Activated naive CD8-positive, alpha-beta T cell treated with anti-CD3 and anti-CD28 coated beads for 36 hours (primary cell): ENCODE measurements at regions not wholly inside any gene's neighbourhood (a gene's known extent, or its start where the extent isn't known, plus 50 kb on each side); places are given as distances from the start of the nearest gene placed in this dataset.

Experiments
- DNase-seq: peaks from one replicate; pipeline ENCODE4 v3.0.0; 2021
- H3K27ac Mint-ChIP-seq: one replicate; pipeline ENCODE4 v1.8.0; 2022; ENCODE audit warnings: mild to moderate bottlenecking, moderate library complexity, mixed read lengths
- H3K27me3 Mint-ChIP-seq: one replicate; pipeline ENCODE4 v1.8.0; 2022; ENCODE audit warnings: mild to moderate bottlenecking, mixed read lengths
- H3K36me3 Mint-ChIP-seq: one replicate; pipeline ENCODE4 v1.8.0; 2021; ENCODE audit warnings: mild to moderate bottlenecking, mixed read lengths
- H3K4me1 Mint-ChIP-seq: one replicate; pipeline ENCODE4 v1.8.0; 2021; ENCODE audit warnings: mixed read lengths
- H3K4me3 Mint-ChIP-seq: one replicate; pipeline ENCODE4 v1.8.0; 2022; ENCODE audit warnings: mild to moderate bottlenecking, moderate library complexity, mixed read lengths
- H3K9me3 Mint-ChIP-seq: one replicate; pipeline ENCODE4 v1.8.0; 2022; ENCODE audit warnings: mixed read lengths

GRCh38 chr6:8213995-8214394, 111.6 kb upstream of the EEF1E1 start:
- Mint-ChIP-seq H3K27ac (no peak overlapping the region), H3K4me3 (no peak overlapping the region), H3K36me3 (no peaks in the 10 kb centered on the region), H3K9me3 (no peaks in the 10 kb centered on the region), H3K4me1 (no peaks in the 10 kb centered on the region), H3K27me3 (peaks cover 26% of the 10 kb centered on the region)
- DNase-seq = no peak

GRCh38 chr6:8212720-8213434, 110.5 kb upstream of the EEF1E1 start:
- no peaks in the 10 kb centered on the region for H3K36me3 Mint-ChIP-seq
- H3K4me1 Mint-ChIP-seq = no peaks in the 10 kb centered on the region
- H3K27me3 Mint-ChIP-seq = peaks cover 23% of the 10 kb centered on the region
- H3K27ac Mint-ChIP-seq = no peak overlapping the region
- H3K9me3 Mint-ChIP-seq = no peaks in the 10 kb centered on the region
- DNase-seq = no peak
- H3K4me3 Mint-ChIP-seq = no peak overlapping the region

GRCh38 chr6:8207869-8208191, 105.5 kb upstream of the EEF1E1 start:
- H3K27ac Mint-ChIP-seq = no peak overlapping the region
- no peak for DNase-seq
- H3K27me3 Mint-ChIP-seq = peaks cover 24% of the 10 kb centered on the region
- no peak overlapping the region for H3K4me3 Mint-ChIP-seq
- H3K9me3 Mint-ChIP-seq = no peaks in the 10 kb centered on the region
- no peaks in the 10 kb centered on the region for H3K36me3 Mint-ChIP-seq
- no peaks in the 10 kb centered on the region for H3K4me1 Mint-ChIP-seq

GRCh38 chr6:8207191-8207868, 105.0 kb upstream of the EEF1E1 start:
- Mint-ChIP-seq H3K27ac (no peak overlapping the region), H3K27me3 (peaks cover 24% of the 10 kb centered on the region), H3K36me3 (no peaks in the 10 kb centered on the region), H3K9me3 (no peaks in the 10 kb centered on the region), H3K4me1 (no peaks in the 10 kb centered on the region), H3K4me3 (no peak overlapping the region)
- DNase-seq = no peak

GRCh38 chr6:8203337-8203736, 101.0 kb upstream of the EEF1E1 start:
- Mint-ChIP-seq H3K4me1 (no peaks in the 10 kb centered on the region), H3K27me3 (peaks cover 15% of the 10 kb centered on the region), H3K9me3 (no peaks in the 10 kb centered on the region), H3K27ac (no peak overlapping the region), H3K4me3 (no peak overlapping the region), H3K36me3 (no peaks in the 10 kb centered on the region)
- DNase-seq = no peak

GRCh38 chr6:8201679-8202078, 99.3 kb upstream of the EEF1E1 start:
- no peaks in the 10 kb centered on the region for H3K36me3 Mint-ChIP-seq
- H3K4me3 Mint-ChIP-seq = no peak overlapping the region
- H3K4me1 Mint-ChIP-seq = no peaks in the 10 kb centered on the region
- H3K9me3 Mint-ChIP-seq = no peaks in the 10 kb centered on the region
- H3K27ac Mint-ChIP-seq = no peak overlapping the region
- DNase-seq = no peak
- H3K27me3 Mint-ChIP-seq = peaks cover 12% of the 10 kb centered on the region

- H3K36me3 Mint-ChIP-seq = no peaks in the 10 kb centered on the region
- no peak overlapping the region for H3K27ac Mint-ChIP-seq
- H3K27me3 Mint-ChIP-seq = peaks cover 7% of the 10 kb centered on the region
- no peak for DNase-seq
- H3K9me3 Mint-ChIP-seq = no peaks in the 10 kb centered on the region
- H3K4me3 Mint-ChIP-seq = no peak overlapping the region
- no peaks in the 10 kb centered on the region for H3K4me1 Mint-ChIP-seq
Measured at GRCh38 chr6:8200255-8200654, 97.9 kb upstream of the EEF1E1 start.

GRCh38 chr6:8195714-8196102, 93.4 kb upstream of the EEF1E1 start:
- H3K36me3 Mint-ChIP-seq = no peaks in the 10 kb centered on the region
- H3K4me3 Mint-ChIP-seq = no peak overlapping the region
- DNase-seq = no peak
- peaks cover 12% of the 10 kb centered on the region for H3K27me3 Mint-ChIP-seq
- H3K9me3 Mint-ChIP-seq = no peaks in the 10 kb centered on the region
- H3K4me1 Mint-ChIP-seq = no peaks in the 10 kb centered on the region
- H3K27ac Mint-ChIP-seq = no peak overlapping the region

GRCh38 chr6:8195040-8195713, 92.8 kb upstream of the EEF1E1 start:
- Mint-ChIP-seq H3K9me3 (no peaks in the 10 kb centered on the region), H3K27ac (no peak overlapping the region), H3K36me3 (no peaks in the 10 kb centered on the region), H3K4me3 (no peak overlapping the region), H3K4me1 (no peaks in the 10 kb centered on the region), H3K27me3 (peaks cover 17% of the 10 kb centered on the region)
- no peak for DNase-seq

GRCh38 chr6:8194490-8194889, 92.1 kb upstream of the EEF1E1 start:
- Mint-ChIP-seq H3K36me3 (no peaks in the 10 kb centered on the region), H3K9me3 (no peaks in the 10 kb centered on the region), H3K27me3 (peaks cover 18% of the 10 kb centered on the region), H3K4me1 (no peaks in the 10 kb centered on the region), H3K4me3 (no peak overlapping the region), H3K27ac (no peak overlapping the region)
- DNase-seq = no peak

- peaks cover 17% of the 10 kb centered on the region for H3K27me3 Mint-ChIP-seq
- no peak overlapping the region for H3K27ac Mint-ChIP-seq
- no peaks in the 10 kb centered on the region for H3K36me3 Mint-ChIP-seq
- H3K4me1 Mint-ChIP-seq = no peaks in the 10 kb centered on the region
- no peak for DNase-seq
- H3K4me3 Mint-ChIP-seq = no peak overlapping the region
- H3K9me3 Mint-ChIP-seq = no peaks in the 10 kb centered on the region
Measured at GRCh38 chr6:8193541-8193940, 91.2 kb upstream of the EEF1E1 start.

GRCh38 chr6:8192597-8192996, 90.2 kb upstream of the EEF1E1 start:
- no peak for DNase-seq
- Mint-ChIP-seq H3K4me3 (no peak overlapping the region), H3K9me3 (no peaks in the 10 kb centered on the region), H3K36me3 (no peaks in the 10 kb centered on the region), H3K4me1 (no peaks in the 10 kb centered on the region), H3K27me3 (peaks cover 26% of the 10 kb centered on the region), H3K27ac (no peak overlapping the region)

- Mint-ChIP-seq H3K4me1 (no peaks in the 10 kb centered on the region), H3K27me3 (peaks cover 32% of the 10 kb centered on the region), H3K36me3 (no peaks in the 10 kb centered on the region), H3K27ac (no peak overlapping the region), H3K4me3 (no peak overlapping the region), H3K9me3 (no peaks in the 10 kb centered on the region)
- no peak for DNase-seq
Measured at GRCh38 chr6:8192067-8192466, 89.7 kb upstream of the EEF1E1 start.

GRCh38 chr6:8191629-8192028, 89.3 kb upstream of the EEF1E1 start:
- no peaks in the 10 kb centered on the region for H3K36me3 Mint-ChIP-seq
- H3K9me3 Mint-ChIP-seq = no peaks in the 10 kb centered on the region
- H3K4me3 Mint-ChIP-seq = no peak overlapping the region
- H3K27ac Mint-ChIP-seq = no peak overlapping the region
- H3K4me1 Mint-ChIP-seq = no peaks in the 10 kb centered on the region
- peaks cover 33% of the 10 kb centered on the region for H3K27me3 Mint-ChIP-seq
- no peak for DNase-seq

GRCh38 chr6:8187209-8187608, 84.9 kb upstream of the EEF1E1 start:
- Mint-ChIP-seq H3K4me3 (no peak overlapping the region), H3K27ac (no peak overlapping the region), H3K9me3 (no peaks in the 10 kb centered on the region), H3K4me1 (no peaks in the 10 kb centered on the region), H3K27me3 (peaks cover 43% of the 10 kb centered on the region), H3K36me3 (no peaks in the 10 kb centered on the region)
- no peak for DNase-seq
